Astrocyte of the cerebellum (primary cell): ENCODE measurements at regions not wholly inside any gene's neighbourhood (a gene's known extent, or its start where the extent isn't known, plus 50 kb on each side); places are given as distances from the start of the nearest gene placed in this dataset.
A peak's percentile ranks its signal among the peaks of the same experiment; 100 is the strongest.

Experiments used
- DNase-seq: peaks from one replicate; pipeline ENCODE4 v3.0.0-alpha.2; 2011; ENCODE audit warnings: low read depth
- H3K4me3 ChIP-seq: 2 replicates; pipeline ENCODE4 v1.5.1; 2011; ENCODE audit warnings: mild to moderate bottlenecking, low read depth, low read length, moderate library complexity
- in situ Hi-C: cut with HindIII; loops from 2 replicates; pipeline ENCODE4 v1.10.0; 2017; ENCODE audit warnings: low sequenced_read_pairs
- TF ChIP-seq, protein P1 (sequence below): IDR thresholded peaks from 2 replicates; pipeline ENCODE4 v1.5.1; 2012; ENCODE audit warnings: low read length, low read depth, moderate library complexity, mild to moderate bottlenecking; ENCODE audit errors: missing control alignments

DNA sequence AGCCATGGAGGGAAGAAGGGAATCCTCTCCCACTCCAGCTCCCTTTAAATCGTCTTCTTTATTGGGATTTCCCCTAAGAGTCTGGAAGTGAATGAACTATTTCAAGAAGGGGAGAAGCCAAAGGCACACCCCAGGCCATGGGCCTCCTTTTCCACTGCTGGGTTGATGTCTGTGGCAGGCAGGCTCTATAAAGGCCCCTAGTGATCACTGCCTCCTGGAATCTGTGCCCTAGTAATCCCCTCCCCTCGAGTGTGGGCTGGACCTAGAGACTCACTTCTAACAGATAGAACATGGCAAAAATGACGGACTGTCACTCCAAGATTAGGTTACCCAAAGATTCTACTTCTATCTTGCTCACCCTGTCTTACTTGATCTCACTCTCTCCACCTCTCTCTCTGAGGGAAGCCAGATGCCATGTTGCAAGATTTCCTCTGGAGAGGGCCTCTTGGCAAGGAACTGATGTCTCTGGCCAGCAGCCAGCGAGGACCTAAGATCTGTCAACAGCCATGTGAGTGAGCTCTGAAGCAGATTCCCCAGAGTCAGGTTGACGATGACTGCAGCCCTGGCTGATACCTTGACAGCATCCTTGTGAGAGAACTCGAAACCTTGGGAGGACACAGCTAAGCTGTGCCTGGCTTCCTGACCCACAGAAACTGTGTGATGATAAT lies 444.8 kb downstream of the SOX6 start:
- in situ Hi-C loops: no loop called here
- H3K4me3 ChIP-seq: no peak overlapping the region
- TF ChIP-seq, protein P1, sequence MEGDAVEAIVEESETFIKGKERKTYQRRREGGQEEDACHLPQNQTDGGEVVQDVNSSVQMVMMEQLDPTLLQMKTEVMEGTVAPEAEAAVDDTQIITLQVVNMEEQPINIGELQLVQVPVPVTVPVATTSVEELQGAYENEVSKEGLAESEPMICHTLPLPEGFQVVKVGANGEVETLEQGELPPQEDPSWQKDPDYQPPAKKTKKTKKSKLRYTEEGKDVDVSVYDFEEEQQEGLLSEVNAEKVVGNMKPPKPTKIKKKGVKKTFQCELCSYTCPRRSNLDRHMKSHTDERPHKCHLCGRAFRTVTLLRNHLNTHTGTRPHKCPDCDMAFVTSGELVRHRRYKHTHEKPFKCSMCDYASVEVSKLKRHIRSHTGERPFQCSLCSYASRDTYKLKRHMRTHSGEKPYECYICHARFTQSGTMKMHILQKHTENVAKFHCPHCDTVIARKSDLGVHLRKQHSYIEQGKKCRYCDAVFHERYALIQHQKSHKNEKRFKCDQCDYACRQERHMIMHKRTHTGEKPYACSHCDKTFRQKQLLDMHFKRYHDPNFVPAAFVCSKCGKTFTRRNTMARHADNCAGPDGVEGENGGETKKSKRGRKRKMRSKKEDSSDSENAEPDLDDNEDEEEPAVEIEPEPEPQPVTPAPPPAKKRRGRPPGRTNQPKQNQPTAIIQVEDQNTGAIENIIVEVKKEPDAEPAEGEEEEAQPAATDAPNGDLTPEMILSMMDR: no peak
- DNase-seq: no peak

DNA sequence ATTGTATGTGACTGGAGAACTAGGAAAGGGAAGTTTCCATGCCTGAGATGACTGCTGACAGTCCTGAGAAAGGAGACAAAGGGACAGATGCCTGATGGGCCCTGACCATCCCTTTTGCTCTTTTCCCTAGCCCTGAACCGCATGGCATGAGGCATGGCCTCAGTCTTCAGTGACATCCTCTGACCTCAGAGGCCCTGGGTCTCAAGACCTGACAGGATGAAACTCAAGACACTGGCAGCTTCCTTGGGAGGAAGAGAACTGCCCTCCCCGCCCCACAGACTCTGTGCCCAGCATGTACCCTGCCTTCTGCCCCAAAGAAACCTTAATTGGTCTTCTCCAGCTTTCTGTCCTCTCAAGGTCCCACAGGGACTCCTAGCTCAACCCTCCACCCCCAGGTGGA lies 444.1 kb downstream of the SOX6 start:
- DNase-seq: no peak
- no peak overlapping the region for H3K4me3 ChIP-seq
- TF ChIP-seq, protein P1: no peak
- in situ Hi-C loops: no loop called here

DNA sequence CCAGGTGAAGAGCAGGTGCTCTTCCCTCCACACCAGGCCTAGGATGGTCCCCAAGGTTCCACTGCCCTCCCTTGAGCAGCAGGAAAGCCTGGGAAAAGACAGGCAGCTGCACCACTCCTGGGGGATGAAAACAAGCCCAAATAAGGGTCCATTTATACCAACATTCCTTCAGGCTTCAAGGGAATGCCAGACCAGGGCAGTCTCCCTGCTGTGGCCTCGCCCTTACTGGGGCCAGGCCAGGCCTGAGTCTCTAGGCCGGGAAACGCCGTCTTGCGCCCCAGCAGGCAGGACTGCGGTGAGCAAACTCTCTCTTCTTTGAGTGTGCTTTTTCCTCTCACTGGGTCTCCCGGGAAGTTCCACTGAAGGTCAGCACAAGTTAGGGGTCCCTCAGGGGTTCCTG lies 443.5 kb downstream of the SOX6 start:
- TF ChIP-seq, protein P1: no peak

DNA sequence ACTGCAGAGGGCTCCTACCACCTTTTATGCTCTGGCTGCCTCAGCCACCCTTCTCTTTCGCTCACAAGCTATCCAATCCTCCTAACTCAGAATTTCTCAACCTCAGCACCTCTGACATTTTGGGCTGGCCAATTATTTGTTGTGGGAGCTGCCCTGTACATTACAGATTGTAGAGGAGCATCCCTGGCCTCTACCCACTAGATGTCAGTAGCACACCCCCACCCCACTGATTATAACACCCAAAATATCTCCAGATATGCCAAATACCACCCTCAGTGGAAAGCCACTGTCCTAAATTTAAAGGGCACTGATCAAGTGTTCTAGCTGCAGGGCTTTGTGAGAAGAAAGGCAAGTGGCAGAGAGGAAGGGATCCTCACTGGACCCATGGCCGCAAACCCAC lies 443.1 kb downstream of the SOX6 start:
- in situ Hi-C loops: no loop called here
- TF ChIP-seq, protein P1: peak; percentile 23
- H3K4me3 ChIP-seq: no peak overlapping the region
- no peak for DNase-seq

More for the DNA sequence above, 443.5 kb downstream of the SOX6 start:
- DNase-seq: no peak
- no peak overlapping the region for H3K4me3 ChIP-seq
- in situ Hi-C loops: no loop called here
